Uterus (tissue), 2 donors: ENCODE measurements at regions not wholly inside any gene's neighbourhood (a gene's known extent, or its start where the extent isn't known, plus 50 kb on each side); places are given as distances from the start of the nearest gene placed in this dataset.

Experiments used
- CTCF ChIP-seq, 4 experiments: fragments of 200-600 bp in 2 of 4; fragments of 450-650 bp in 2 of 4; sonication (generic) in 2 of 4; IDR thresholded peaks; one replicate each; pipeline ENCODE4 v1.5.1; 2016 to 2019; ENCODE audit warnings: antibody characterized with exemption in 4 of 4, mild to moderate bottlenecking in 2 of 4, moderate library complexity in 1 of 4
- POLR2A ChIP-seq, 2 donors: fragments of 450-650 bp; IDR thresholded peaks; one replicate each; pipeline ENCODE4 v1.6.1; 2016; ENCODE audit warnings: antibody characterized with exemption in 2 of 2, mild to moderate bottlenecking in 1 of 2, moderate library complexity in 1 of 2

- TF ChIP-seq CTCF (IDR thresholded peaks at IDR 0.05), result no peak
- TF ChIP-seq POLR2A (IDR thresholded peaks at IDR 0.05), result no peak
Observed at GRCh38 chr1:79235301-79236002, 228.9 kb upstream of the ADGRL4 start.
